SJCRH30 (cell line): ENCODE measurements at regions not wholly inside any gene's neighbourhood (a gene's known extent, or its start where the extent isn't known, plus 50 kb on each side); places are given as distances from the start of the nearest gene placed in this dataset.

Experiments
- DNase-seq, 2 experiments: peaks; one replicate each; pipeline ENCODE4 v3.0.0-alpha.2; 2015 to 2020
- H3K27ac ChIP-seq: fragments of 250-450 bp; sonication (Bioruptor Pico); 2 replicates; pipeline ENCODE4 v1.5.1; 2020; ENCODE audit warnings: mild to moderate bottlenecking, moderate library complexity
- H3K27me3 ChIP-seq: fragments of 250-450 bp; sonication (Bioruptor Pico); 2 replicates; pipeline ENCODE4 v1.5.1; 2020; ENCODE audit warnings: mild to moderate bottlenecking, moderate library complexity
- H3K36me3 ChIP-seq: fragments of 250-450 bp; sonication (Bioruptor Pico); 2 replicates; pipeline ENCODE4 v1.5.1; 2020; ENCODE audit warnings: mild to moderate bottlenecking, moderate library complexity
- H3K4me1 ChIP-seq: fragments of 250-450 bp; sonication (Bioruptor Pico); 2 replicates; pipeline ENCODE4 v1.5.1; 2020; ENCODE audit warnings: mild to moderate bottlenecking, moderate library complexity
- H3K4me3 ChIP-seq: fragments of 250-450 bp; sonication (Bioruptor Pico); 2 replicates; pipeline ENCODE4 v1.5.1; 2020; ENCODE audit warnings: mild to moderate bottlenecking, moderate library complexity
- H3K9me3 ChIP-seq: fragments of 250-450 bp; sonication (Bioruptor Pico); replicated peaks from 2 replicates; pipeline ENCODE4 v1.5.1; 2020; ENCODE audit warnings: mild to moderate bottlenecking, moderate library complexity

- H3K4me3 ChIP-seq, result no peak overlapping the region
- H3K36me3 ChIP-seq, result no peaks in the 10 kb centered on the region
- no peaks in the 10 kb centered on the region for H3K27me3 ChIP-seq
- DNase-seq, result no peak
- no peak overlapping the region for H3K27ac ChIP-seq
- H3K9me3 ChIP-seq, result no peaks in the 10 kb centered on the region
- peaks cover 7% of the 10 kb centered on the region; the same call in 1 of the 2 replicates for H3K4me1 ChIP-seq
These were observed 211.1 kb upstream of the CIBAR2 start for GRCh38 chr16:85323230-85323960.

- Histone ChIP-seq H3K9me3 (no peaks in the 10 kb centered on the region), H3K27ac (no peak overlapping the region), H3K27me3 (no peaks in the 10 kb centered on the region), H3K4me1 (peaks cover 9% of the 10 kb centered on the region), H3K36me3 (no peaks in the 10 kb centered on the region), H3K4me3 (no peak overlapping the region)
- DNase-seq, result no peak
These were observed 211.6 kb upstream of the CIBAR2 start for GRCh38 chr16:85323961-85324253.

- H3K4me3 ChIP-seq, result no peak overlapping the region
- H3K36me3 ChIP-seq, result no peaks in the 10 kb centered on the region
- H3K27ac ChIP-seq, result no peak overlapping the region
- no peaks in the 10 kb centered on the region for H3K9me3 ChIP-seq
- no peaks in the 10 kb centered on the region for H3K27me3 ChIP-seq
- H3K4me1 ChIP-seq, result peaks cover 15% of the 10 kb centered on the region
- no peak for DNase-seq
These were observed 212.2 kb upstream of the CIBAR2 start for GRCh38 chr16:85324488-85324887.

GRCh38 chr16:85326113-85326793 lies 214.0 kb upstream of the CIBAR2 start:
- no peaks in the 10 kb centered on the region for H3K36me3 ChIP-seq
- no peaks in the 10 kb centered on the region for H3K9me3 ChIP-seq
- no peak overlapping the region for H3K4me3 ChIP-seq
- DNase-seq, result no peak
- H3K27ac ChIP-seq, result no peak overlapping the region
- H3K27me3 ChIP-seq, result no peaks in the 10 kb centered on the region
- H3K4me1 ChIP-seq, result peaks cover 24% of the 10 kb centered on the region

DNA sequence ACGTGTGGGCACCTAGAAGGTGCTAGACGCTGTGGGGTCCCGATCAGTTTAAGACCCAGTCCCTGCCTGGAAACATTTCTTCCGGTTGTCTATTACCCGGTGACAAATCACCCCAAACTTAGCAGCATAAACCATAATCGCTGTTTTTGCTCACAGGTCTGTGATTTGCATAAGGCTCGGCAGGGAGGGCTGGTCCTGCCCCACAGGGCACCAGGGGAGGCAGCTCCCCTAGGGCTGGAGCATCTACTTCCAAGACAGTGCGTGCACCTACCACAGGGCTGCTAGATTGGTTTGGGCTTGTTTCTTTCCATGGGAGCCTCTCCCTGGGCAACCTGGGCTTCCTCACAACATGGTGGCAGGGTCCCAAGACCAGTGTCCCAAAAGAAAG lies 214.5 kb upstream of the CIBAR2 start:
- H3K4me1 ChIP-seq, result peaks cover 23% of the 10 kb centered on the region
- no peaks in the 10 kb centered on the region for H3K9me3 ChIP-seq
- no peak for DNase-seq
- no peaks in the 10 kb centered on the region for H3K27me3 ChIP-seq
- no peak overlapping the region for H3K27ac ChIP-seq
- H3K36me3 ChIP-seq, result no peaks in the 10 kb centered on the region
- H3K4me3 ChIP-seq, result no peak overlapping the region

DNA sequence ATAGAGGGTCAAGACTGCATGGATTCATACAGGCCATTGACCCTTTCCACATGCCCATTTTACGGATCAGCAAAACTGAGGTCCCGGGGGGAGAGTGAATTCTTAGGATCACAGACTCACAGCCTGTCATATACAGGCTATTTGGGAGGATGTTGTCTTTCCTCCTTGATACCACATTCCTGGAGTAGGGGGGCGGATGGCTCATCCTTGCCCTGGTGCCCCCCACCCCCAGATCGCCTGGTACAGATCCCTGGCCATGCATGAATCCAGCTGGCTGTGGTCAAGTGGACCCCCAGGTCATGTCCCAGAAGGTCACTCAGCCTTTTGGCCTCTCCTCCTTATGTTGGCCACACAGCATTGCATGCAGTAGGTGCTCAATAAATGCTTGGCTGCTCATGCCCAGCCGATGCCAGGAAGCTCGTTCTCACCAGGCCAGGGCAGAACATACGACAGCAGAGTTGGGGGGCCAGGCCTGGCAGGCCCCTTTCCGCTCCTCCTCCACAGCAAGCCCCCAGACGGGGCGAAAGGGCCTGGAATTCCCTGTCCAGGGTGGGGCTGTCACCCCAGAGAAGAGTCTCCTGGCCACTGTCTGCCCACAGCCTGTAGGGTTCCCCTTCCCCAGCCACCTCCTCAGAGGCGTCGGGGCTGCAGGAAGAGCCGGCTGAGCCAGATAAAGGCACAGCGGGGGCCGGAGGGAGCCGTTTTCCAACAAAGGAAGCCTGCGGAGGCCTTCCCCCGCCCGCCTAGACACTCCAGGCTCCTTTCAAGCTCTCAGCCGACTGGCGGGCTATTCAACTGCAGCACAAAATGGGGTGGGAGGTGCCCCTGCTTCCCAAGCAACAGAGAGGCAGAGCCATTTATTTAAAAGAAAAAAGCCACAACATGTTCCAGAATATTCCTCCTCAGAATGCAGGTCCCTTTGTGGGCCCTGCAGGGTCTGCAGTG lies 215.7 kb upstream of the CIBAR2 start:
- H3K27ac ChIP-seq, result peak overlapping the region; percentile 83
- no peaks in the 10 kb centered on the region for H3K27me3 ChIP-seq
- DNase-seq, result peak; percentile 79 to 83
- no peaks in the 10 kb centered on the region for H3K9me3 ChIP-seq
- H3K4me1 ChIP-seq, result peaks cover 19% of the 10 kb centered on the region
- peak overlapping the region; percentile 38 for H3K4me3 ChIP-seq
- H3K36me3 ChIP-seq, result no peaks in the 10 kb centered on the region

DNA sequence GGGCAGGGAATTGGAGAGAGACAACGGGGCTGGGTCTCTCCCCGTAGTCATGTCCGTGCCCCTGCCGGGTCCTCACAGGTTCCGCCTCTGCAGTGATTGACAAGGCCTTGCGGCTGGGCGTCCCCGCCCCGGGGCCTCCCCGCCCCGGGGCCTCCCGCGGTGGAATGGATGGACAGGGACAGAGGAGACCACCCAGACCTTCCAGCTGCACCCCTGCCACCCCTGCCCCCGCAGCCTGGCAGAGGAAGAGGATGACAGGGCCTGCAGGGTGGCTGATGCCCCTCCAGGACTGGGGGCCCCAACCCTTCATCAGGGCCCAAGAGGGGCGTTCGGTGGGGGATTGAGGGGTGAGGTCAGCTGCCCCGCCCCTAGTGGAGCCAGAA lies 216.4 kb upstream of the CIBAR2 start:
- Histone ChIP-seq H3K36me3 (no peaks in the 10 kb centered on the region), H3K27ac (peak overlapping the region; percentile 83), H3K4me3 (peak overlapping the region; percentile 38), H3K9me3 (no peaks in the 10 kb centered on the region), H3K4me1 (peaks cover 19% of the 10 kb centered on the region), H3K27me3 (no peaks in the 10 kb centered on the region)
- DNase-seq, result peak; percentile 83 to 85

DNA sequence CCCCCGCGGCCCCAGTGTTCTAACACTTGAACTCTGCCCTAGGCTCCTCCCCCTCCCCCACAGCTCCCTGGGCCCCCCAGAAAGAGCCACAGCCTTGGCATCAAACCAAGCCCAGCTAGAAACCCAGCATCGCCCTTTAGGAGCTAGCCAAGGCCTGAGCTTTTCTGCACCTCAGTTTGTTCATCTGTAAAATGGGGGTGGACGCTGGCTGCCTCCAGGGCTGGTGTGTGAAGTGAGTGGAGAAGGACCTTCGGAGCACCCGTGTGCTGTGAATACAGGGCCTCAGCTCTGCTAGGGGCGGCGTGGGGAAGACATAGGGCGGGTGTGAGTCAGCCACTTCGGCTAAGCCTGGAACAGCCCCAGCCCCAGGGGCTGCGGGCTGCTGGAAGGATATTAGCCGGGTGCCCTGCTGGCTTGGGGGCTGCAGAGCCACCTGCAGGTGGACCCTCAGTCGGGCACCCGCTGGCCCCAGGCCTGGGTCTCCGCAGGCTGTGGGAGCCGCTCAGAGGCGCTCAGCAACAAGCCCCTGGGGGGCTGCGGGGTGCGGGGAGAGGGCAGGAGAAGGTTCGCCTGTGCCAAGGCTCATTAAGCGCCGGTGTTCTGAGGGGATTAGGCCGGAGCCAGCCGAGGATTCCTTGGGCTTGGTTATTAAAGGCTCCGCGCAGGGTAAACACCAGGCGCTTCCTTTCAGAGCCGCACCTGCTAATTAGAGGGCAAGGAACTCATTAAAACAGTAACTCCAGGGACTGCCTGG lies 217.0 kb upstream of the CIBAR2 start:
- Histone ChIP-seq H3K9me3 (no peaks in the 10 kb centered on the region), H3K4me3 (peak overlapping the region; percentile 38; the same call in 1 of the 2 replicates), H3K36me3 (no peaks in the 10 kb centered on the region), H3K4me1 (peaks cover 19% of the 10 kb centered on the region), H3K27ac (peak overlapping the region; percentile 83), H3K27me3 (no peaks in the 10 kb centered on the region)
- DNase-seq, result peak; percentile 55 to 67

GRCh38 chr16:85330006-85330693 lies 217.9 kb upstream of the CIBAR2 start:
- peak in 1 of 2 experiments; percentile 51 for DNase-seq
- Histone ChIP-seq H3K4me3 (no peak overlapping the region), H3K36me3 (no peaks in the 10 kb centered on the region), H3K27ac (peak overlapping the region; percentile 43), H3K4me1 (peaks cover 19% of the 10 kb centered on the region), H3K9me3 (no peaks in the 10 kb centered on the region), H3K27me3 (no peaks in the 10 kb centered on the region)

DNA sequence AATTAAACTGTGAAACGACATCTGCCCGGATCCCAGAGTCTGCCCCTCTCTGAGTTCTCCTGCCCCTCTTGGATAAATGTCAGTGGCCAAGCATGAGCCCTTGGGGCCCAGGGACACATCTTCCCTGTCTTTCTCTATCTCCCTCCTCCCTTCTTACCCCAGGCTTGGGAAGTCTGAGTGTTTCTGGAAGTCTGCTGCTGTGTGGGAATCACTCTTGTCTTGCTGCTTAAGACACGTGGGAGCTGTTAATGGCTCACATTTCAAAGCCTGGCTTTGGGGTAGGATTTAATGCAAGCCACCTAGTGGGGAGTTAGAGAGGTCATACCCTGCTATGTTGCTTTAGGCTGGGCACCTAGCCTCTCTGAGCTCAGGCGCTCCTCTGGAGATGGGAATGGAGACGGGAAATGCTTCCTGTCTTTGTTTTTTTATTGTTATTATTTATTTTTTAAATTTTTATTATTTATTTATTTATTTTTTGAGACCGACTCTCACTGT lies 218.5 kb upstream of the CIBAR2 start:
- DNase-seq, result peak; percentile 68 to 82
- H3K9me3 ChIP-seq, result no peaks in the 10 kb centered on the region
- peak overlapping the region; percentile 43 for H3K27ac ChIP-seq
- H3K4me3 ChIP-seq, result no peak overlapping the region
- H3K4me1 ChIP-seq, result peaks cover 19% of the 10 kb centered on the region
- no peaks in the 10 kb centered on the region for H3K36me3 ChIP-seq
- no peaks in the 10 kb centered on the region for H3K27me3 ChIP-seq

DNA sequence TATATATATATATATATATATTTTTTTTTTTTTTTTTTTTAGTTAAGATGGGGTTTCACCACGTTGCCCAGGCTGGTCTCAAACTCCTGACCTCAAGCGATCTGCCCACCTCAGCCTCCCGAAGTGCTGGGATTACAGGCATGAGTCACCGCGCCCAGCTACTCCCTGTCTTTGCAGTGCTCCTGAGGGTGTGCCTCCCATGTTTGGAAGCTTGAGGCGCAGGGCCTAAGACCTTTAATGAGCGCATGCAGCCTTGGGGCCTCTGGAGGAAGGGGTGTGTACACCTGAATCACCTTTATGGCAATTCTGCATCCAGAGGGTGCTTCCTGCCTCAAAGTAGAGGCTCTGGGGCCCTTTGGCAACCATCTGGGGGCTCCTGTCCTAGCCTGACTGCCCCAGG lies 219.4 kb upstream of the CIBAR2 start:
- H3K27ac ChIP-seq, result no peak overlapping the region

GRCh38 chr16:85332175-85332574 lies 219.9 kb upstream of the CIBAR2 start:
- Histone ChIP-seq H3K36me3 (no peaks in the 10 kb centered on the region), H3K9me3 (no peaks in the 10 kb centered on the region), H3K4me1 (peaks cover 19% of the 10 kb centered on the region), H3K27ac (no peak overlapping the region), H3K4me3 (no peak overlapping the region), H3K27me3 (no peaks in the 10 kb centered on the region)
- DNase-seq, result no peak

More for the DNA sequence above, 219.4 kb upstream of the CIBAR2 start:
- H3K4me3 ChIP-seq, result no peak overlapping the region
- DNase-seq, result no peak
- H3K27me3 ChIP-seq, result no peaks in the 10 kb centered on the region
- no peaks in the 10 kb centered on the region for H3K36me3 ChIP-seq
- H3K4me1 ChIP-seq, result peaks cover 19% of the 10 kb centered on the region
- no peaks in the 10 kb centered on the region for H3K9me3 ChIP-seq

DNA sequence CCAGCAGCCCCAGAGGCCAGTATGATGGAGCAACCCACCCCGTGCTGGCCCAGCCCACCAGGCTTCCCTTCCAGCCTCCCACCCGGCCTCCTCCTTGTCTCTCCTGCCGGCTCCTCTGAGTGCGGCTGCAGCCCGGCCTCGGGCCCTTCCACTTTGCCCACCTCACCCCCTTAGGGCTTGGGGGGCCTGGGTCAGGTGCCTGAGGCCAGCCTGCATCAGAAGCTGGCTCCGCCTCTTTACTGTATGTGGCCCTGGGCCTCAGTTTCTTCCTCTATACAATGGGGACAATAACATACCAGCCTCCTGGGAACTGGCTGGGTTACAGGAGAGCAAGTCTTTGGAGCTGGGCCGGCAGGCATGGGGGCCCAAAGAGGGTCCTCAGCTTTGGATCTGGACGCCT lies 221.1 kb upstream of the CIBAR2 start:
- Histone ChIP-seq H3K4me3 (no peak overlapping the region), H3K36me3 (no peaks in the 10 kb centered on the region), H3K27ac (no peak overlapping the region), H3K4me1 (peaks cover 19% of the 10 kb centered on the region), H3K27me3 (no peaks in the 10 kb centered on the region), H3K9me3 (no peaks in the 10 kb centered on the region)
- DNase-seq, result no peak
